Epithelial cell of proximal tubule (primary cell): ENCODE measurements at regions not wholly inside any gene's neighbourhood (a gene's known extent, or its start where the extent isn't known, plus 50 kb on each side); places are given as distances from the start of the nearest gene placed in this dataset.

ENCODE experiments used
- DNase-seq: peaks from one replicate; pipeline ENCODE4 v3.0.0-alpha.2; 2011; ENCODE audit warnings: low read depth
- H3K4me3 ChIP-seq: 2 replicates; pipeline ENCODE4 v1.5.1; 2011; ENCODE audit warnings: low read depth, mild to moderate bottlenecking, low read length
- TF ChIP-seq, protein P1 (sequence below): conservative IDR thresholded peaks from 2 replicates; pipeline ENCODE4 v1.5.1; 2012; ENCODE audit warnings: low read depth, mild to moderate bottlenecking, low read length

DNA sequence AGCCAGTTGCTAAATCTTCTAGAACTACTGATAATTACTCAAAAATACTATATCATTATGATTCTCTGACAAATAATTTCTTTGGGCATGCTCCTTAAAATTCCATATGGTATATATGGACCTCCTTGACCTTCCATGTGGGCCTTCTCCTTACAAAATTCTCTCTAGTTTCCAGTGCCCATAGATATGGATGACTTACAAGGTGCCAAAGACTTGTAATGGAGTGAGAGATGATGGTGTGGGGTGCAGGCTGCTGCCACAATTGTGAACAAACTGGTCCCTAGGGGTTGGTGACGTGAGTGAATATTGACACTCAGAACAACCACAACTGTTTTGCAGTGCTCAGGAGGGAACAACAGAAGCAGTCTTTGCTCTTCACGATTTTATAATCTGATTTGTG lies 378.9 kb downstream of the SNAPC1 start:
- no peak for DNase-seq
- no peak overlapping the region for H3K4me3 ChIP-seq
- TF ChIP-seq, protein P1, sequence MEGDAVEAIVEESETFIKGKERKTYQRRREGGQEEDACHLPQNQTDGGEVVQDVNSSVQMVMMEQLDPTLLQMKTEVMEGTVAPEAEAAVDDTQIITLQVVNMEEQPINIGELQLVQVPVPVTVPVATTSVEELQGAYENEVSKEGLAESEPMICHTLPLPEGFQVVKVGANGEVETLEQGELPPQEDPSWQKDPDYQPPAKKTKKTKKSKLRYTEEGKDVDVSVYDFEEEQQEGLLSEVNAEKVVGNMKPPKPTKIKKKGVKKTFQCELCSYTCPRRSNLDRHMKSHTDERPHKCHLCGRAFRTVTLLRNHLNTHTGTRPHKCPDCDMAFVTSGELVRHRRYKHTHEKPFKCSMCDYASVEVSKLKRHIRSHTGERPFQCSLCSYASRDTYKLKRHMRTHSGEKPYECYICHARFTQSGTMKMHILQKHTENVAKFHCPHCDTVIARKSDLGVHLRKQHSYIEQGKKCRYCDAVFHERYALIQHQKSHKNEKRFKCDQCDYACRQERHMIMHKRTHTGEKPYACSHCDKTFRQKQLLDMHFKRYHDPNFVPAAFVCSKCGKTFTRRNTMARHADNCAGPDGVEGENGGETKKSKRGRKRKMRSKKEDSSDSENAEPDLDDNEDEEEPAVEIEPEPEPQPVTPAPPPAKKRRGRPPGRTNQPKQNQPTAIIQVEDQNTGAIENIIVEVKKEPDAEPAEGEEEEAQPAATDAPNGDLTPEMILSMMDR = no peak

DNA sequence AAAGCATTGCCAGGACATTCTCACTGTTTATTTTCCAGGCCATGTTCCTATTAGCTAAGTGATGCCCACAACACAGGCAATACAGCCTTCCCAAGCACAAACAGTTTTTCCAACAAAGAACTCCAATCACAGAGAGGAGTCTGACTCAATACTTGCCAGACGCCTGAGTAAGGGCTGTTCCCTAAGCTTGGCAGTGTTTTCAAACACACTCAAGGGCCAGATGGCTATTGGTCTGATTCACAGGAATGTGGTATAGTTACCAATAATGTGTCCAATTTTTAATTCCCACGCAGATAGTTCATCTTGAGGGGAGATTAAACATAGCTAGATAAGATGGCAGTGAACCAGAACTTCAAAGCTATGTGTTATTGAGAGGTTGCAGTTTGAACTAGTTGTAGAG lies 381.0 kb downstream of the SNAPC1 start:
- TF ChIP-seq, protein P1 = no peak
- no peak for DNase-seq
- no peak overlapping the region for H3K4me3 ChIP-seq

DNA sequence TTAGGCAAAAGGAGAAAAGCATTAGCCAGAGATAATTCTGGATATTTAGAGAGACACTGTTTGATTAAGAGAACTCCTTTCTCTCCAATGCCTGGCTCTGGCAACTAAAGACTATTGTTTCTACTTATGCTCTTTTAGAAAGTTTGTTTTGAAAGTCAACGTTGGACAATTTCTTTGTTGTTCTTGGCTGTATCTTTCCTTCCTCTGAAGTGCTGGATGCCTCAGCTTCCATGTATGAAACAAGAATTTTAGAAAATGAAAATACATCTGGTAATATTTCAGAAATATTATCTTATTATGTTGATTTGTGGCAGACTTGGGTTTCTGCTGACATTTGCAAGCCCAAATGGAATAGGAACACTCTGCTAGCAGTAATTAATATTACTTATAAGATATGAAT lies 382.6 kb downstream of the SNAPC1 start:
- TF ChIP-seq, protein P1 = no peak
- no peak for DNase-seq
- no peak overlapping the region for H3K4me3 ChIP-seq

DNA sequence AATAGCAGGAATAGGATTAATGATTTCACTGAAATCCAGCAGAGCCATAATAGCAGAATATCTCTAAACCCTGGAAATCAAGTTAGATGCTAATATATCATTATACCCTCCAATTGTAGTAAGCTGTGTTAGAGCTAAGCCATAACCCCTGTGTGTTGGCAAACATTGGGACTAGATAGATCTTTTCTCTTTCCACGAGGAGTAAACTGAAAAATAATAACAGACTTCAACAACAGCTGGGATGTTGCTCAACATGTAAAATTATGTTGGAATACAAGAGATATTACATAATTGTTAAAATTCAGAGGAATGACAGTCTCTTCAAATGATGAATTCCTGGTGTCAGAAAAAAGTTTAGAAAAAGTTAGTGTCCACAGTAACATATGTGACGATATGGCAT lies 383.8 kb downstream of the SNAPC1 start:
- DNase-seq = no peak
- TF ChIP-seq, protein P1 = no peak
- no peak overlapping the region for H3K4me3 ChIP-seq

DNA sequence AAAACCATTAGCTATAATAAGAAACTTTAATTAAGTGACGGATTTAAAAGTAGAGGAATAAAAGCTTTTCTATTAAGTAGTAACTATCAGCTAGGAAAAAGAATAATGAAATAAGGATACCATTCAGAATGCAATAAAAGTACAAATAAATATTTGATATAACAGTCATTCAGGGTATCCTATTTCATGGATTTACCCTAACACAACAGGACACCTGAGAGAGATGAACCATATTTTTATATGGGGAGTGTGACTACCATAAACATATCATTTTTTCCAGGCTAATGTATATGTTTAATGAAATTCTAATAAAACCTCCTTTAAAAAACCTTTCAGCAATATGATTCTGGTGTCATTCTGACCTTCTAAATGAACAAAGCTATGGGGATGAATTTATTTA lies 393.8 kb downstream of the SNAPC1 start:
- TF ChIP-seq, protein P1 = no peak
- H3K4me3 ChIP-seq = no peak overlapping the region
- no peak for DNase-seq

DNA sequence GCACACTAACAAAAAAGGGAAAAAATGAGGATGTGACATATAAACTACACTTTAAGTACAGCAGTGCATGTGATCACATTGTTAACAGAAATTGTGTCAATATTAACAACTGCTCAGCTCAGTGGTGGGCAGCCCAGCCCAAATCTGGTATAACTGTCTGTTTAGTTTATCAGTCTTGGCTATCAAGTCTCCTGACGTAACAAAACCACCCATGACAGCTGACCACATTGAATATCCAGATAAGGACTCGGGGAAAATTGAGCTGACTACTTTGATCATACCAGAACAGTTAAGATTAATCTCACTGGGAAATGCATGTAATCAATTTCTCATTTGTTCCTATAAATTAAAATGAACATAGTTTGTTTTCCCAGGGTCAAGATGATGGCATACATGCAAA lies 396.6 kb downstream of the SNAPC1 start:
- no peak overlapping the region for H3K4me3 ChIP-seq
- TF ChIP-seq, protein P1 = no peak
- DNase-seq = no peak

DNA sequence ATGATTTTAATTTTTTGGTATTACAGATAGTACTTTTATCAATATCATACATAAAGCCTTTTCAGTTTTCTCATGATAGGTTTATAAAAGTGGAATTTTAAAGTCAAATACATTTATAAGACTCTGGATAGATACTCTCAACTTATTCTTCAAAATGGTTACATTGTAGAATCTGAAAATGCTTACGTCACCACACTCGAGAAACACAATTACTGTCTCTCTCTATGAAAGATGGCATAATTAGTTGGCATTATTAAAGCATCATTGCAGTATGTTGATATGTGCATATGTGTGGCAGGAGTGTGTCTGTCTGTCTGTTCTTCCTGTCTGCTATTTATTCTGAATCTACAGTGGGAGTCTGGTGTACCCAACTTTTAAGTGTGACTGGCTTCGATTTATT lies 397.1 kb downstream of the SNAPC1 start:
- no peak for DNase-seq
- TF ChIP-seq, protein P1 = no peak
- no peak overlapping the region for H3K4me3 ChIP-seq
